AG10803 (cell line): ENCODE measurements at regions not wholly inside any gene's neighbourhood (a gene's known extent, or its start where the extent isn't known, plus 50 kb on each side); places are given as distances from the start of the nearest gene placed in this dataset.
A peak's percentile ranks its signal among the peaks of the same experiment; 100 is the strongest.

Source experiments
- DNase-seq: peaks from one replicate; pipeline ENCODE4 v3.0.0; 2010; ENCODE audit warnings: low read depth
- H3K4me3 ChIP-seq: 2 replicates; pipeline ENCODE4 v1.5.1; 2011; ENCODE audit warnings: mild to moderate bottlenecking, low read length, control low read depth
- CTCF ChIP-seq: conservative IDR thresholded peaks from 2 replicates; pipeline ENCODE4 v1.5.1; 2011; ENCODE audit warnings: mild to moderate bottlenecking, low read length, control low read depth, inconsistent platforms

GRCh38 chr7:68423356-68423755 lies 1174.9 kb upstream of the AUTS2 start:
- TF ChIP-seq CTCF, result no peak
- DNase-seq, result no peak
- H3K4me3 ChIP-seq, result no peak overlapping the region

DNA sequence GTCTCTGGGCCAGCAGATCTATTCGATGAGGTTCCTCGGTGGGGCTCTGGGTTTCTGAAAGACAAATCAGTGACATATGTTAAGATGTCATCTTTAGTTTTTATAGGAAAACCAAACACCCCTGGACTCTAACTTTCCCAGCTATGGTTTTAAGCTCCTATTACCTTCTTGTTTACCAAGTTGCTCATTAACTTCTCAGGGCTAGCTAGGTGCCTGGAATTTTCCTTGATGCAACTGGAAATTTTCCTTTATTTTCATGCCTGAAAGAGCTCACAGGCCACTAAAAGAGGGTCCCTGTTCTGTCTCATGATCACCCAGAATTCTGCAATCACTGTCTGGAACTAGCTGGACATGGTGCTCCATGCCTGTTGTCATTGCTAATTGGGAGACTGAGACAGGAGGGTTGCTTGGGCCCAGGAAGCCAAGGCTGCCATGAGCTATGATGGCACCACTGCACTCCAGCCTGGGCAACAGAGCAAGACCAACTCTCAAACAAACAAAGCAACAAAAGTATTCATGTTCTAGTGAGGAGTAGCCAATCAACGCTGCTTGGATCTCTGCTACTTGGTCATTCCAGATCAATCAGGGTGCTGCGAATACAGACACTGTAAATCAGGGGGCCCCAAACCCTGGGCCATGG lies 1173.5 kb upstream of the AUTS2 start:
- TF ChIP-seq CTCF, result no peak
- no peak overlapping the region for H3K4me3 ChIP-seq
- no peak for DNase-seq

DNA sequence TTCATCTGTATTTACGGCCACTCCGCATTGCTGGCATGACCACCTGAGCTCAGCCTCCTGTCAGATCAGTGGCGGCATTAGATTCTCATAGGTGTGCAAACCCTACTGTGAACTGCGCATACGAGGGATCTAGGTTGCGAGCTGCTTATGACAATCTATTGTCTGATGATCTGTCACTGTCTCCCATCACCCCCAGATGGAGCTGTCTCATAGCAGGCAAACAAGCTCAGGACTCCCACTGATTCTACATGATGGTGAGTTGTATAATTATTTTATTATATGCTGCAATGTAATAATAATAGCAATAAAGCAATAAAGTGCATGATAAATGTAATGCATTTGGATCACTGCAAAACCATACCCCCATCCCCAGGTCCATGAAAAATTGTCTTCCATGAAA lies 1172.9 kb upstream of the AUTS2 start:
- peak; percentile 28 for DNase-seq
- TF ChIP-seq CTCF, result peak; percentile 51
- H3K4me3 ChIP-seq, result no peak overlapping the region

DNA sequence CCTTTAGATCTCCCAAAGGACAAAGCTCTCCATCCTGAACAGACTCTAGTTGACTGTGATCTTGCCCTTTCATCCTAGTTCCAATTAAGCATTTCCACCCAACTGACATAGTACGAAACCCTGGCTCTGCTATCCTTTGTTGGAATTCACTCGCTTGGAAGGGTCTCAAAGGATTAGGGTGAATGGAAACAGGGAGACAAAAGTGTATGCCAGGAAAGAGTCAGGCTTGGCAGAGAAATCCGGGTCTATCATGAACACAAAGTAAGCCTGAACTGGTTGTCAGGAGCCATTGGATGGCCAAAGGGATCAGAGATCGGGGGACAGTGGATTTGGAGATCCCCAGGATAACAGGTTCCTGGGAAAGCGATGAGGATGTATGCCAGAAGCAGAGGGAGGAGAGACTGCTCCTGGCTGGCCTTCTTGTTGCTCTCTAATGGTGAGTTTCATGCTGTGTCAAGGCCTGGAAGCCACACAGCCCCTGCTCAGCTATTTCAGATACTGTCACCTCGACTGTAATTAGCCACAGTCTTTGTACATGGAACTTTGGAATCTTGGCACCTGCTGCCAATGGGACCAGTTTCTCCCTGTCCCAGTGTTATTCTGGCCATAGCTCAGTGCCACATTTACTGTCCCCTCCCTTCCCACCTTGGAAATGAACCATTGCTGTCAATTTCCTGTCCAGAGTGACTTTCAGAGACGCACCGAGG lies 1168.7 kb upstream of the AUTS2 start:
- no peak overlapping the region for H3K4me3 ChIP-seq
- no peak for DNase-seq
- no peak for TF ChIP-seq CTCF

DNA sequence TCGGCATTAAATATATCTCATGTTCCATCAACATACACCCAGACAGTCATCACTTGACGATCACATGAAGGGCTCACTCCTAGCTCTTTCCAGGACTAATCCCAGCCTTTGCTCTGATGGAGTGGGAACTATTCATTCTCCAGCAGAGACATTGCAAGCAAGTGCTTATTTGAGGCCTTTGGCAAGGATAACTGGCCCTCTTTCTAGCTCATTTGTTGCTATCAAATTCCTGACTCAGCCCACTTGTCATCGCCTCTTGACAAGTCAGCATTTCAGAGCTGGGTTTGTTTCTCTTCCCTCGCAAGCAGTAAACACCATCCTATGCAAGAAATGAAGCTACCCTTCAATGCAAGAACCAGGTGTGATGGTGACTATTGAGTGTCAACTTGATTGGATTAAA lies 1165.7 kb upstream of the AUTS2 start:
- peak; percentile 47 for DNase-seq
- no peak for TF ChIP-seq CTCF

DNA sequence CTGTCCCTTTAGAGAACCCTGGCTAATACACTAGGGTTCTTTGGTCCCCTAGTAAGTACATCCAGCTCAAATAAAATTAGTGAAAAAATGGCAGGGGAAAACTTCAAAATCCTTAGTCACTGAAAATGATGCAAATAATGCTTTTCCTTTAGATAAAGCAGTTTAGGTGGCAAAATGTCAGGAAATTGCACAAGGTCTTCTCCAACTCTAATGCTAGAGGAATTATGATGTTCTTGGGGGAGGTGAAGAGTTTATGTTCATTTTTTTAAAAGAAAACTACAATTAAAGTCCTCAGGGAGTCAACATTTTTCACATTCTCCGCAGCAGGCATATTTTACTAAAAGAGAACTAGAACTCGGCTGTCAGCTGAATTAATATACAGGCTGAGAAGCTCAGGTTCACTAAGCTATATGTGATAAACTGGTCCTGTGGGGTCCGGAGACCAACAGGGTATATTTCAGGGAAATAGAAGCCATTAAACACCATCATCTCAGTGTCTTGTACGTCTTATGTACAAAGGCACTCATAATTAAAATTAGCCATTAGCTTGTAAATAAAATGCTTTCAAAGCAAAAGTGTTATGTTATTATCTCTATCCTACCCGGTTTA lies 1164.7 kb upstream of the AUTS2 start:
- H3K4me3 ChIP-seq, result no peak overlapping the region
- no peak for TF ChIP-seq CTCF
- DNase-seq, result peak; percentile 83

More for the DNA sequence above, 1165.7 kb upstream of the AUTS2 start:
- H3K4me3 ChIP-seq, result no peak overlapping the region

DNA sequence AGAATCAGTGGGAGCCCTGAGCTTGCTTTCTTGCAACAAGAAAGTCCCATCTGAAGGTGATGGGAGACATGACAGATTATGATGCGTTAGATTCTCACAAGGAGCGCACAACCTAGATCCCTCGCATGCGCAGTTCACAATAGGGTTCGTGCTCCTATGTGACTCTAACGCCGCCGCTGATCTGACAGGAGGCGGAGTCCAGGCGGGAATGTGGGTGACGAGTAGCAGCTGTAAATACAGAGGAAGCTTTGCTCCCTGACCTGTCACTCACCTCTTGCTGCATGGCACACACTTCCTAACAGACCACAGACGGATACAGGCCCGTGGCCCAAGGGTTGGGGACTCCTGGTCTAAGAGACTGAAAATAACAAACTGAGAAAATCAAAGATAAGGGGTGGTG lies 1163.4 kb upstream of the AUTS2 start:
- no peak overlapping the region for H3K4me3 ChIP-seq
- no peak for TF ChIP-seq CTCF
- no peak for DNase-seq
